HepG2 (cell line): ENCODE measurements at regions not wholly inside any gene's neighbourhood (a gene's known extent, or its start where the extent isn't known, plus 50 kb on each side); places are given as distances from the start of the nearest gene placed in this dataset.

Source experiments
- ATAC-seq: fragments of 200-7000 bp; cut with Tn5 transposase; 3 replicates; pipeline ENCODE4 v1.9.1; 2020; ENCODE audit warnings: mild to moderate bottlenecking, moderate library complexity
- BruUV-seq: library from RNA; stranded (reverse); fragments of 400-500 nt; replicated peaks from 2 replicates; lab custom pipeline; 2021; lab: Mats Ljungman, UMichigan
- CTCF ChIA-PET: fragments of 300-600 bp; formaldehyde crosslinking; extraction: SDS; loops from one replicate; lab custom pipeline; 2021; ENCODE audit warnings: low total read pairs, inconsistent platforms, low intra/inter-chr PET ratio; lab: Yijun Ruan, JAX
- POLR2A ChIA-PET: fragments of 350-600 bp; sonication (Branson Sonifier 250); formaldehyde crosslinking; loops from one replicate; lab custom pipeline; 2020; ENCODE audit warnings: antibody characterized with exemption, inconsistent platforms; lab: Yijun Ruan, JAX
- DNase-seq: peaks from one replicate; pipeline ENCODE4 v3.0.0-alpha.2; 2015; ENCODE audit warnings: low spot score
- FAIRE-seq: peaks from 3 replicates; lab custom pipeline; 2011; peaks lifted over from hg19 to GRCh38; lab: Jason Lieb, UNC
- H2AFZ ChIP-seq: one replicate; pipeline ENCODE4 v1.6.1; 2011; ENCODE audit warnings: low read length, inconsistent platforms
- H3K27ac ChIP-seq: fragments of 300-600 bp; 3 replicates; pipeline ENCODE4 v1.8.0; 2011; ENCODE audit warnings: mixed run types, mild to moderate bottlenecking, mixed read lengths, low read length, inconsistent platforms; ENCODE audit not compliant: insufficient read depth; ENCODE audit errors: extremely low read length
- H3K27me3 ChIP-seq, 2 experiments: fragments of 200-600 bp in 1 of 2; 2 replicates in 1 of 2; 3 replicates in 1 of 2; pipeline versions ENCODE4 v1.6.0 to v1.8.0; 2011; ENCODE audit warnings: low read length in 2 of 2, mild to moderate bottlenecking in 2 of 2, moderate library complexity in 2 of 2, inconsistent platforms in 1 of 2; ENCODE audit not compliant: insufficient read depth in 2 of 2, control insufficient read depth in 1 of 2
- H3K36me3 ChIP-seq, 2 experiments: fragments of 200-600 bp in 1 of 2; replicated peaks in 1 of 2; 2 replicates in 1 of 2; 3 replicates in 1 of 2; pipeline versions ENCODE4 v1.5.1 to v1.8.0; 2011; ENCODE audit warnings: low read length in 2 of 2, inconsistent platforms in 1 of 2; ENCODE audit not compliant: insufficient read depth in 2 of 2, control insufficient read depth in 1 of 2
- H3K4me1 ChIP-seq: 2 replicates; pipeline ENCODE4 v1.5.1; 2012; ENCODE audit warnings: low read length, inconsistent platforms; ENCODE audit not compliant: insufficient read depth
- H3K4me2 ChIP-seq: 2 replicates; pipeline ENCODE4 v1.6.0; 2011; ENCODE audit warnings: low read depth, low read length, inconsistent platforms
- H3K4me3 ChIP-seq, 3 experiments: fragments of 200-600 bp in 1 of 3; sonication (generic), shearing (Covaris generic) in 1 of 3; replicated peaks in 1 of 3; 2 replicates each; pipeline ENCODE4 v1.5.1; 2011 to 2016; ENCODE audit warnings: low read length in 3 of 3, inconsistent platforms in 2 of 3, low read depth in 2 of 3, mild to moderate bottlenecking in 2 of 3, control low read depth in 1 of 3, mixed read lengths in 1 of 3; ENCODE audit not compliant: insufficient read depth in 1 of 3
- H3K79me2 ChIP-seq: one replicate; pipeline ENCODE4 v1.6.1; 2011; ENCODE audit warnings: low read length, inconsistent platforms; ENCODE audit not compliant: insufficient read depth
- H3K9ac ChIP-seq: 2 replicates; pipeline ENCODE4 v1.6.0; 2011; ENCODE audit warnings: mild to moderate bottlenecking, low read depth, low read length, inconsistent platforms; ENCODE audit not compliant: insufficient read depth
- H3K9me3 ChIP-seq: 2 replicates; pipeline ENCODE4 v1.5.1; 2012; ENCODE audit warnings: mild to moderate bottlenecking, low read length
- H4K20me1 ChIP-seq: 2 replicates; pipeline ENCODE4 v1.6.0; 2011; ENCODE audit warnings: inconsistent platforms, mild to moderate bottlenecking, low read length, moderate library complexity; ENCODE audit not compliant: insufficient read depth
- NONO ChIP-seq, 2 experiments: fragments of 450-650 bp in 1 of 2; sonication (generic) in 1 of 2; formaldehyde crosslinking in 1 of 2; IDR thresholded peaks in 1 of 2; conservative IDR thresholded peaks in 1 of 2; 2 replicates each; pipeline versions ENCODE4 v1.6.1 to v1.8.0; 2017 to 2022; ENCODE audit warnings: mild to moderate bottlenecking in 1 of 2, missing genetic modification reagents in 1 of 2, moderate library complexity in 1 of 2
- SKIL ChIP-seq: sonication (generic); formaldehyde crosslinking; IDR thresholded peaks from 2 replicates; pipeline ENCODE4 v1.8.0; 2022; ENCODE audit warnings: missing genetic modification reagents, mild to moderate bottlenecking, moderate library complexity, borderline replicate concordance
- TIGD3 ChIP-seq: sonication (generic); formaldehyde crosslinking; IDR thresholded peaks from 2 replicates; pipeline ENCODE4 v1.5.1; 2020; ENCODE audit warnings: mild to moderate bottlenecking, missing genetic modification reagents, borderline replicate concordance
- TSC22D2 ChIP-seq: sonication (generic); formaldehyde crosslinking; IDR thresholded peaks from 2 replicates; pipeline ENCODE4 v1.5.1; 2020; ENCODE audit warnings: missing genetic modification reagents, mild to moderate bottlenecking, borderline replicate concordance
- ZBTB1 ChIP-seq: sonication (generic); formaldehyde crosslinking; IDR thresholded peaks from 2 replicates; pipeline ENCODE4 v1.4.0; 2020; ENCODE audit warnings: missing genetic modification reagents, borderline replicate concordance
- ZNF605 ChIP-seq: sonication (generic); formaldehyde crosslinking; IDR thresholded peaks from 2 replicates; pipeline ENCODE4 v1.8.0; 2022; ENCODE audit warnings: mild to moderate bottlenecking, missing genetic modification reagents
- WGBS: methylation state at CpG from one replicate; pipeline ENCODE4 v1.1.6; 2017; ENCODE audit warnings: low lambda C conversion rate; 5-methylcytosine and 5-hydroxymethylcytosine counted together
- in situ Hi-C: cut with HindIII; loops from 2 replicates; pipeline ENCODE4 v1.10.0; 2017; ENCODE audit warnings: low pct_unique_long_range_greater_than_20kb; ENCODE audit not compliant: extremely low pct_ligation_motif_present
- intact Hi-C: fragments of 100-400 bp; cut with micrococcal nuclease; formaldehyde crosslinking; loops from one replicate; pipeline ENCODE4 v1.10.0; 2022; ENCODE audit not compliant: unreplicated experiment

- CTCF ChIA-PET, result no interaction called here
Measured at GRCh38 chr2:41703123-41703522, 344.7 kb upstream of the PKDCC start.

GRCh38 chr2:41705634-41706033 is 342.2 kb upstream of the PKDCC start:
- POLR2A ChIA-PET, result no interaction called here
- no TSS peak for BruUV-seq

More at GRCh38 chr2:41703123-41703522, 344.7 kb upstream of the PKDCC start:
- H3K9me3 ChIP-seq, result no peaks in the 10 kb centered on the region
- FAIRE-seq (no peak), ATAC-seq (no peak), DNase-seq (no peak)
- no peaks in the 10 kb centered on the region for H3K4me1 ChIP-seq
- TF ChIP-seq ZNF605 (CRISPR knock-in tag) (no peak), TSC22D2 (CRISPR knock-in tag) (no peak), NONO (IDR thresholded peaks at IDR 0.05) (no peak), NONO (CRISPR knock-in tag; conservative IDR thresholded peaks at IDR 0.05) (no peak)
- H3K36me3 ChIP-seq, result no peaks in the 10 kb centered on the region
- no peak overlapping the region for H2AFZ ChIP-seq
- WGBS, result 1% methylated on average over 2 of the region's 2 CpGs
- intact Hi-C loops (no loop called here), in situ Hi-C loops (no loop called here)
- POLR2A ChIA-PET, result no interaction called here
- H4K20me1 ChIP-seq, result no peaks in the 10 kb centered on the region
- H3K27ac ChIP-seq, result no peak overlapping the region
- H3K9ac ChIP-seq, result no peak overlapping the region
- BruUV-seq, result no TSS peak
- no peak overlapping the region for H3K4me3 ChIP-seq
- H3K27me3 ChIP-seq, result no peaks in the 10 kb centered on the region; a peak in 1 of 5 replicates
- H3K4me2 ChIP-seq, result no peak overlapping the region
- no peaks in the 10 kb centered on the region for H3K79me2 ChIP-seq

More at GRCh38 chr2:41705634-41706033, 342.2 kb upstream of the PKDCC start:
- CTCF ChIA-PET, result no interaction called here
- Histone ChIP-seq H4K20me1 (no peaks in the 10 kb centered on the region), H3K9ac (no peak overlapping the region), H3K27me3 (no peaks in the 10 kb centered on the region; a peak in 1 of 5 replicates), H3K4me2 (no peak overlapping the region), H3K36me3 (no peaks in the 10 kb centered on the region), H3K4me1 (no peaks in the 10 kb centered on the region), H3K4me3 (no peak overlapping the region), H3K27ac (no peak overlapping the region), H3K9me3 (no peaks in the 10 kb centered on the region), H3K79me2 (no peaks in the 10 kb centered on the region), H2AFZ (no peak overlapping the region)
- ATAC-seq (no peak), DNase-seq (no peak), FAIRE-seq (no peak)
- in situ Hi-C loops (no loop called here), intact Hi-C loops (no loop called here)
- 9% methylated on average over 4 of the region's 4 CpGs for WGBS
- no peak for TF ChIP-seq SKIL
- TF ChIP-seq TIGD3 (CRISPR knock-in tag), result no peak
- no peak for TF ChIP-seq ZBTB1 (CRISPR knock-in tag)
